ENCODE measurements at regions not wholly inside any gene's neighbourhood (a gene's known extent, or its start where the extent isn't known, plus 50 kb on each side); places are given as distances from the start of the nearest gene placed in this dataset.

DNA sequence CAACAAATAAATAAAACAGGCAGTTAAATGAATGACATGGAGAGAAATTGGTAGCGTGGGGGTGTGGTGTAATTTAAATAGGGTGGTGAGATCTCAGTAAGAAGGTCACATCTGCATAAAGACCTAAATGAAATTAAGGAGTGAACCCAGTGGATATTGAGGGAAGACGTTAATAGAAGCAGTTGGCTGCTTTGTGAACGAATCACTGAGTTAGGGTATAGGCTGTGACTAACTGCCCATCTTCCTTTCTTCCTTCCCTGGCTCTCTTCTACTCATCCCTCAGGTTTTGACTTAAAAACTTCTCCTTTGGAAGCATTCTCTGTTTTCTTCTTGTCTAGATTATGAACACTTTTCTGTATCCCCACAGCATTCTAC, 64.7 kb downstream of the BTG1 start:
- Histone ChIP-seq H3F3A (ENCODE audit: insufficient read depth, low read length) (peaks cover 15% of the 10 kb centered on the region), H3K4me2 (ENCODE audit: low read depth, low read length) (peak overlapping the region; percentile 59), H3K27me3 (replicated peaks; ENCODE audit: insufficient read depth, low read length) (no peaks in the 10 kb centered on the region), H2AFZ (ENCODE audit: low read length) (no peak overlapping the region), H3K9me2 (replicated peaks; ENCODE audit: insufficient read depth, low read length) (no peaks in the 10 kb centered on the region), H3K79me2 (ENCODE audit: low read length) (no peaks in the 10 kb centered on the region), H3K9ac (ENCODE audit: low read length) (no peak overlapping the region), H3K9me3 (replicated peaks; ENCODE audit: insufficient read depth, low read length) (no peaks in the 10 kb centered on the region), H4K20me1 (ENCODE audit: insufficient read depth, low read length) (no peaks in the 10 kb centered on the region), H3K27ac (ENCODE audit: low read length) (peak overlapping the region; percentile 56; the same call in 1 of the 2 replicates), H3K4me3 (ENCODE audit: low read length) (peak overlapping the region; percentile 12; the same call in 1 of the 2 replicates), H3K4me1 (ENCODE audit: low read length) (peaks cover 42% of the 10 kb centered on the region), H3K36me3 (replicated peaks; ENCODE audit: insufficient read depth, low read length) (no peaks in the 10 kb centered on the region)
- TF ChIP-seq EZH2 (optimal IDR thresholded peaks at IDR 0.05; ENCODE audit: low read depth, low read length) (no peak), EZH2phosphoT487 (IDR thresholded peaks at IDR 0.05; ENCODE audit: low read length) (no peak)
- no peak for DNase-seq

- no peak overlapping the region for H2AFZ ChIP-seq (ENCODE audit: low read length)
- TF ChIP-seq EZH2 (optimal IDR thresholded peaks at IDR 0.05; ENCODE audit: low read depth, low read length), result no peak
- TF ChIP-seq, protein P1, sequence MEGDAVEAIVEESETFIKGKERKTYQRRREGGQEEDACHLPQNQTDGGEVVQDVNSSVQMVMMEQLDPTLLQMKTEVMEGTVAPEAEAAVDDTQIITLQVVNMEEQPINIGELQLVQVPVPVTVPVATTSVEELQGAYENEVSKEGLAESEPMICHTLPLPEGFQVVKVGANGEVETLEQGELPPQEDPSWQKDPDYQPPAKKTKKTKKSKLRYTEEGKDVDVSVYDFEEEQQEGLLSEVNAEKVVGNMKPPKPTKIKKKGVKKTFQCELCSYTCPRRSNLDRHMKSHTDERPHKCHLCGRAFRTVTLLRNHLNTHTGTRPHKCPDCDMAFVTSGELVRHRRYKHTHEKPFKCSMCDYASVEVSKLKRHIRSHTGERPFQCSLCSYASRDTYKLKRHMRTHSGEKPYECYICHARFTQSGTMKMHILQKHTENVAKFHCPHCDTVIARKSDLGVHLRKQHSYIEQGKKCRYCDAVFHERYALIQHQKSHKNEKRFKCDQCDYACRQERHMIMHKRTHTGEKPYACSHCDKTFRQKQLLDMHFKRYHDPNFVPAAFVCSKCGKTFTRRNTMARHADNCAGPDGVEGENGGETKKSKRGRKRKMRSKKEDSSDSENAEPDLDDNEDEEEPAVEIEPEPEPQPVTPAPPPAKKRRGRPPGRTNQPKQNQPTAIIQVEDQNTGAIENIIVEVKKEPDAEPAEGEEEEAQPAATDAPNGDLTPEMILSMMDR (IDR thresholded peaks at IDR 0.05; ENCODE audit: low read length), result no peak
- no peak for TF ChIP-seq EZH2phosphoT487 (IDR thresholded peaks at IDR 0.05; ENCODE audit: low read length)
- DNase-seq, result no peak
- no peak overlapping the region for H3K9ac ChIP-seq (ENCODE audit: low read length)
- H3K27ac ChIP-seq (ENCODE audit: low read length), result no peak overlapping the region
- H3K79me2 ChIP-seq (ENCODE audit: low read length), result no peaks in the 10 kb centered on the region
- H3K4me3 ChIP-seq (ENCODE audit: low read length), result no peak overlapping the region
- no peaks in the 10 kb centered on the region for H4K20me1 ChIP-seq (ENCODE audit: insufficient read depth, low read length)
- H3K4me2 ChIP-seq (ENCODE audit: low read depth, low read length), result no peak overlapping the region
- no peaks in the 10 kb centered on the region for H3K9me2 ChIP-seq (replicated peaks; ENCODE audit: insufficient read depth, low read length)
- peaks cover 32% of the 10 kb centered on the region for H3K4me1 ChIP-seq (ENCODE audit: low read length)
- H3F3A ChIP-seq (ENCODE audit: insufficient read depth, low read length), result peaks cover 15% of the 10 kb centered on the region
- no peaks in the 10 kb centered on the region for H3K27me3 ChIP-seq (replicated peaks; ENCODE audit: insufficient read depth, low read length)
- no peaks in the 10 kb centered on the region for H3K9me3 ChIP-seq (replicated peaks; ENCODE audit: insufficient read depth, low read length)
- no peaks in the 10 kb centered on the region for H3K36me3 ChIP-seq (replicated peaks; ENCODE audit: insufficient read depth, low read length)
Observed at GRCh38 chr12:92079054-92079385, 66.6 kb downstream of the BTG1 start.

GRCh38 chr12:92078167-92079053, 67.2 kb downstream of the BTG1 start:
- H3K27me3 ChIP-seq (replicated peaks; ENCODE audit: insufficient read depth, low read length), result no peaks in the 10 kb centered on the region
- H3F3A ChIP-seq (ENCODE audit: insufficient read depth, low read length), result peaks cover 15% of the 10 kb centered on the region
- H3K9me2 ChIP-seq (replicated peaks; ENCODE audit: insufficient read depth, low read length), result no peaks in the 10 kb centered on the region
- no peak for DNase-seq
- no peak overlapping the region for H3K27ac ChIP-seq (ENCODE audit: low read length)
- H2AFZ ChIP-seq (ENCODE audit: low read length), result no peak overlapping the region
- H3K9me3 ChIP-seq (replicated peaks; ENCODE audit: insufficient read depth, low read length), result no peaks in the 10 kb centered on the region
- no peaks in the 10 kb centered on the region for H4K20me1 ChIP-seq (ENCODE audit: insufficient read depth, low read length)
- no peak overlapping the region for H3K9ac ChIP-seq (ENCODE audit: low read length)
- H3K36me3 ChIP-seq (replicated peaks; ENCODE audit: insufficient read depth, low read length), result no peaks in the 10 kb centered on the region
- H3K79me2 ChIP-seq (ENCODE audit: low read length), result no peaks in the 10 kb centered on the region
- TF ChIP-seq, protein P1 (IDR thresholded peaks at IDR 0.05; ENCODE audit: low read length), result no peak
- TF ChIP-seq EZH2phosphoT487 (IDR thresholded peaks at IDR 0.05; ENCODE audit: low read length), result no peak
- no peak for TF ChIP-seq EZH2 (optimal IDR thresholded peaks at IDR 0.05; ENCODE audit: low read depth, low read length)
- no peak overlapping the region for H3K4me2 ChIP-seq (ENCODE audit: low read depth, low read length)
- peaks cover 32% of the 10 kb centered on the region for H3K4me1 ChIP-seq (ENCODE audit: low read length)
- H3K4me3 ChIP-seq (ENCODE audit: low read length), result no peak overlapping the region

DNA sequence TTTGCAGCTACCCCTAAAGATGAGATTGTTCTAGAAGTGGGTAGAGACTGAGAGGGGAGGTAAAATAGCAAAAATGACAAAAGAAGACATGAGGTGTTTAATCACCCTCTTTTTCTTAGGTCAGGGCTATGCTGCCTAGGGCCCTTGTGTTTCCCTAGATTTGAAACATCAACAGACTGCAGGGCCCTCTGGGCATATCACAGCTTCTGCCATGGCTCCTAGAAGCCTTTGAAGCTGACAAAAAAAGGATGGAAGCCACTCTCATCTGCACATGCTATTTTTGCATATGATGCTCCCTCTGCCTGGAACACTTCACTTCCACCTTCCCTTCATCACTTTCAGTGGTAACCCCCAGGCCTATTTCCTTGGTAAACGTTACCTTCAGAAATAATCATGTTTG, 68.1 kb downstream of the BTG1 start:
- Histone ChIP-seq H3K27ac (ENCODE audit: low read length) (no peak overlapping the region), H3K79me2 (ENCODE audit: low read length) (no peaks in the 10 kb centered on the region), H3K27me3 (replicated peaks; ENCODE audit: insufficient read depth, low read length) (no peaks in the 10 kb centered on the region), H3K9me3 (replicated peaks; ENCODE audit: insufficient read depth, low read length) (no peaks in the 10 kb centered on the region), H3K9me2 (replicated peaks; ENCODE audit: insufficient read depth, low read length) (no peaks in the 10 kb centered on the region), H3K4me2 (ENCODE audit: low read depth, low read length) (no peak overlapping the region), H3K4me1 (ENCODE audit: low read length) (peaks cover 32% of the 10 kb centered on the region), H3F3A (ENCODE audit: insufficient read depth, low read length) (peaks cover 15% of the 10 kb centered on the region), H2AFZ (ENCODE audit: low read length) (no peak overlapping the region), H4K20me1 (ENCODE audit: insufficient read depth, low read length) (no peaks in the 10 kb centered on the region), H3K36me3 (replicated peaks; ENCODE audit: insufficient read depth, low read length) (no peaks in the 10 kb centered on the region), H3K9ac (ENCODE audit: low read length) (no peak overlapping the region), H3K4me3 (ENCODE audit: low read length) (no peak overlapping the region)
- DNase-seq, result no peak
- TF ChIP-seq, protein P1 (IDR thresholded peaks at IDR 0.05; ENCODE audit: low read length), result no peak
- no peak for TF ChIP-seq EZH2 (optimal IDR thresholded peaks at IDR 0.05; ENCODE audit: low read depth, low read length)
- TF ChIP-seq EZH2phosphoT487 (IDR thresholded peaks at IDR 0.05; ENCODE audit: low read length), result no peak
